ENCODE measurements at regions not wholly inside any gene's neighbourhood (a gene's known extent, or its start where the extent isn't known, plus 50 kb on each side); places are given as distances from the start of the nearest gene placed in this dataset.
"Not testable (repeated sequence)": the region's sequence is repeated elsewhere in the genome, so short reads cannot be mapped to it uniquely, and the experiment has no call there.

GRCh38 chr12:116433249-116433648 is 125.9 kb upstream of the MAP1LC3B2 start:
- no peak for DNase-seq

- DNase-seq, result peak; percentile 9
Measured at GRCh38 chr12:116434155-116435011, 124.8 kb upstream of the MAP1LC3B2 start.

- no peak for DNase-seq
Measured at GRCh38 chr12:116435984-116436383, 123.2 kb upstream of the MAP1LC3B2 start.

- DNase-seq, result no peak
Measured at GRCh38 chr12:116436561-116437249, 122.5 kb upstream of the MAP1LC3B2 start.

GRCh38 chr12:116441292-116441691 is 117.9 kb upstream of the MAP1LC3B2 start:
- peak; percentile 6 for DNase-seq

GRCh38 chr12:116442304-116442703 is 116.9 kb upstream of the MAP1LC3B2 start:
- no peak for DNase-seq

- DNase-seq, result no peak
Measured at GRCh38 chr12:116442946-116443345, 116.2 kb upstream of the MAP1LC3B2 start.

GRCh38 chr12:116443821-116444589 is 115.2 kb upstream of the MAP1LC3B2 start:
- peak; percentile 17 for DNase-seq

- no peak for DNase-seq
Measured at GRCh38 chr12:116444590-116444943, 114.6 kb upstream of the MAP1LC3B2 start.

GRCh38 chr12:116448165-116448739 is 110.9 kb upstream of the MAP1LC3B2 start:
- DNase-seq, result no peak

- DNase-seq, result no peak
Measured at GRCh38 chr12:116450406-116450910, 108.7 kb upstream of the MAP1LC3B2 start.

- not testable (repeated sequence) for DNase-seq
Measured at GRCh38 chr12:116452975-116453374, 106.2 kb upstream of the MAP1LC3B2 start.

GRCh38 chr12:116453631-116454030 is 105.5 kb upstream of the MAP1LC3B2 start:
- DNase-seq, result no peak

- no peak for DNase-seq
Measured at GRCh38 chr12:116454076-116454475, 105.1 kb upstream of the MAP1LC3B2 start.

GRCh38 chr12:116454950-116455447 is 104.2 kb upstream of the MAP1LC3B2 start:
- DNase-seq, result no peak

- peak; percentile 37 for DNase-seq
Measured at GRCh38 chr12:116455540-116456329, 103.4 kb upstream of the MAP1LC3B2 start.

GRCh38 chr12:116456330-116457082 is 102.7 kb upstream of the MAP1LC3B2 start:
- no peak for DNase-seq

GRCh38 chr12:116458492-116458891 is 100.7 kb upstream of the MAP1LC3B2 start:
- DNase-seq, result no peak

- DNase-seq, result no peak
Measured at GRCh38 chr12:116459011-116459875, 99.9 kb upstream of the MAP1LC3B2 start.

Measured in CD4-positive, alpha-beta T cell treated with Interferon gamma for 1 hour (primary cell).